HEK293 (cell line): ENCODE measurements at regions not wholly inside any gene's neighbourhood (a gene's known extent, or its start where the extent isn't known, plus 50 kb on each side); places are given as distances from the start of the nearest gene placed in this dataset.

ENCODE experiments used
- CTCF ChIP-seq: fragments of 450-650 bp; formaldehyde crosslinking; IDR thresholded peaks from 2 replicates; pipeline ENCODE4 v1.5.1; 2016; ENCODE audit warnings: missing biosample characterization, missing genetic modification characterization
- REST ChIP-seq: fragments of 450-650 bp; formaldehyde crosslinking; IDR thresholded peaks from 2 replicates; pipeline ENCODE4 v1.5.1; 2016; ENCODE audit warnings: missing biosample characterization, missing genetic modification characterization
- TRIM28 ChIP-seq: IDR thresholded peaks from 2 replicates; pipeline ENCODE4 v1.6.1; 2011; ENCODE audit warnings: low read length, control low read depth, borderline replicate concordance
- ZBTB44 ChIP-seq: fragments of 450-650 bp; IDR thresholded peaks from 2 replicates; pipeline ENCODE4 v1.5.1; 2018; ENCODE audit warnings: missing biosample characterization, mild to moderate bottlenecking, missing genetic modification characterization
- ZNF169 ChIP-seq: fragments of 450-650 bp; formaldehyde crosslinking; IDR thresholded peaks from 2 replicates; pipeline ENCODE4 v1.5.1; 2016; ENCODE audit warnings: missing biosample characterization, missing genetic modification characterization
- ZNF214 ChIP-seq: fragments of 450-650 bp; formaldehyde crosslinking; IDR thresholded peaks from 2 replicates; pipeline ENCODE4 v1.5.1; 2017; ENCODE audit warnings: missing biosample characterization, mild to moderate bottlenecking, missing genetic modification characterization, borderline replicate concordance
- ZNF707 ChIP-seq: fragments of 450-650 bp; formaldehyde crosslinking; IDR thresholded peaks from 2 replicates; pipeline ENCODE4 v1.5.1; 2016; ENCODE audit warnings: missing biosample characterization, missing genetic modification characterization

- no peak for TF ChIP-seq ZNF707 (tag by site-specific recombination)
- no peak for TF ChIP-seq ZBTB44 (tag by site-specific recombination)
- TF ChIP-seq ZNF169 (tag by site-specific recombination), result no peak
- TF ChIP-seq CTCF (tag by site-specific recombination), result no peak
- TF ChIP-seq ZNF214 (tag by site-specific recombination), result no peak
- TF ChIP-seq TRIM28, result no peak
- TF ChIP-seq REST (tag by site-specific recombination), result no peak
Measured at GRCh38 chr18:38353149-38353548, 787.6 kb upstream of the CELF4 start.
